Progenitor cell of endocrine pancreas (in vitro differentiated cells): ENCODE measurements at regions not wholly inside any gene's neighbourhood (a gene's known extent, or its start where the extent isn't known, plus 50 kb on each side); places are given as distances from the start of the nearest gene placed in this dataset.

Experiments
- DNase-seq: peaks from one replicate; pipeline ENCODE4 v3.0.0; 2021; ENCODE audit warnings: low spot score; ENCODE audit not compliant: unreplicated experiment
- H3K27ac Mint-ChIP-seq: 2 replicates; pipeline ENCODE4 v1.8.0; 2021; ENCODE audit warnings: mild to moderate bottlenecking, moderate library complexity, mixed read lengths
- H3K27me3 Mint-ChIP-seq: 2 replicates; pipeline ENCODE4 v1.8.0; 2021; ENCODE audit warnings: mixed read lengths
- H3K36me3 Mint-ChIP-seq: 2 replicates; pipeline ENCODE4 v1.8.0; 2022; ENCODE audit warnings: mixed read lengths; ENCODE audit not compliant: insufficient read depth
- H3K4me1 Mint-ChIP-seq: 2 replicates; pipeline ENCODE4 v1.8.0; 2021; ENCODE audit warnings: low read depth, mixed read lengths
- H3K4me3 Mint-ChIP-seq: 2 replicates; pipeline ENCODE4 v1.8.0; 2021; ENCODE audit warnings: low read depth, mild to moderate bottlenecking, moderate library complexity, mixed read lengths
- H3K9me3 Mint-ChIP-seq: 2 replicates; pipeline ENCODE4 v1.8.0; 2021; ENCODE audit warnings: low read depth, mixed read lengths
- CTCF ChIP-seq: fragments of 200-600 bp; sonication (generic); IDR thresholded peaks from one replicate; pipeline ENCODE4 v1.5.0; 2021; ENCODE audit warnings: antibody characterized with exemption, mild to moderate bottlenecking; ENCODE audit not compliant: unreplicated experiment

- peaks cover 4% of the 10 kb centered on the region for H3K9me3 Mint-ChIP-seq
- no peaks in the 10 kb centered on the region for H3K4me1 Mint-ChIP-seq
- H3K36me3 Mint-ChIP-seq = no peaks in the 10 kb centered on the region
- no peak for TF ChIP-seq CTCF
- no peak for DNase-seq
- no peak overlapping the region for H3K27ac Mint-ChIP-seq
- no peak overlapping the region for H3K4me3 Mint-ChIP-seq
- H3K27me3 Mint-ChIP-seq = no peaks in the 10 kb centered on the region
These were observed 180.1 kb downstream of the ST6GAL2 start for GRCh38 chr2:106705877-106706276.

GRCh38 chr2:106706283-106706682 is 179.7 kb downstream of the ST6GAL2 start:
- no peaks in the 10 kb centered on the region for H3K4me1 Mint-ChIP-seq
- H3K4me3 Mint-ChIP-seq = no peak overlapping the region
- no peak for TF ChIP-seq CTCF
- H3K27me3 Mint-ChIP-seq = no peaks in the 10 kb centered on the region
- no peak for DNase-seq
- no peaks in the 10 kb centered on the region for H3K36me3 Mint-ChIP-seq
- peaks cover 4% of the 10 kb centered on the region for H3K9me3 Mint-ChIP-seq
- no peak overlapping the region for H3K27ac Mint-ChIP-seq

- TF ChIP-seq CTCF = no peak
- Mint-ChIP-seq H3K4me3 (no peak overlapping the region), H3K27ac (no peak overlapping the region), H3K36me3 (peaks cover 2% of the 10 kb centered on the region), H3K27me3 (no peaks in the 10 kb centered on the region), H3K9me3 (peaks cover 8% of the 10 kb centered on the region), H3K4me1 (no peaks in the 10 kb centered on the region)
- DNase-seq = no peak
These were observed 177.8 kb downstream of the ST6GAL2 start for GRCh38 chr2:106708209-106708608.

- peaks cover 8% of the 10 kb centered on the region for H3K9me3 Mint-ChIP-seq
These were observed 176.7 kb downstream of the ST6GAL2 start for GRCh38 chr2:106709229-106709628.

GRCh38 chr2:106719222-106719621 is 166.7 kb downstream of the ST6GAL2 start:
- Mint-ChIP-seq H3K4me1 (peaks cover 3% of the 10 kb centered on the region), H3K36me3 (no peaks in the 10 kb centered on the region), H3K9me3 (peaks cover 21% of the 10 kb centered on the region), H3K4me3 (no peak overlapping the region), H3K27me3 (no peaks in the 10 kb centered on the region), H3K27ac (no peak overlapping the region)
- TF ChIP-seq CTCF = no peak
- DNase-seq = no peak

More at GRCh38 chr2:106709229-106709628, 176.7 kb downstream of the ST6GAL2 start:
- Mint-ChIP-seq H3K27ac (no peak overlapping the region), H3K4me1 (no peaks in the 10 kb centered on the region), H3K36me3 (peaks cover 2% of the 10 kb centered on the region), H3K27me3 (no peaks in the 10 kb centered on the region), H3K4me3 (no peak overlapping the region)
- DNase-seq = no peak
- no peak for TF ChIP-seq CTCF

- no peaks in the 10 kb centered on the region for H3K36me3 Mint-ChIP-seq
- TF ChIP-seq CTCF = no peak
- no peak overlapping the region for H3K27ac Mint-ChIP-seq
- no peaks in the 10 kb centered on the region for H3K27me3 Mint-ChIP-seq
- H3K4me1 Mint-ChIP-seq = peaks cover 3% of the 10 kb centered on the region
- H3K4me3 Mint-ChIP-seq = no peak overlapping the region
- no peak for DNase-seq
- H3K9me3 Mint-ChIP-seq = peaks cover 21% of the 10 kb centered on the region
These were observed 165.9 kb downstream of the ST6GAL2 start for GRCh38 chr2:106720026-106720425.
